Epithelial cell of esophagus (primary cell): ENCODE measurements at regions not wholly inside any gene's neighbourhood (a gene's known extent, or its start where the extent isn't known, plus 50 kb on each side); places are given as distances from the start of the nearest gene placed in this dataset.

Experiments used
- DNase-seq: peaks from one replicate; pipeline ENCODE4 v3.0.0; 2010; ENCODE audit warnings: low read depth
- H3K4me3 ChIP-seq: 2 replicates; pipeline ENCODE4 v1.5.1; 2011; ENCODE audit warnings: mild to moderate bottlenecking, low read length, control low read depth
- CTCF ChIP-seq: IDR thresholded peaks from 2 replicates; pipeline ENCODE4 v1.5.1; 2011; ENCODE audit warnings: low read depth, mild to moderate bottlenecking, low read length, control low read depth, inconsistent platforms; ENCODE audit not compliant: insufficient read depth; ENCODE audit errors: missing control alignments

- DNase-seq, result no peak
- no peak overlapping the region for H3K4me3 ChIP-seq
- TF ChIP-seq CTCF, result no peak
These were observed 897.4 kb upstream of the TENM4 start for GRCh38 chr11:80338231-80338630.

DNA sequence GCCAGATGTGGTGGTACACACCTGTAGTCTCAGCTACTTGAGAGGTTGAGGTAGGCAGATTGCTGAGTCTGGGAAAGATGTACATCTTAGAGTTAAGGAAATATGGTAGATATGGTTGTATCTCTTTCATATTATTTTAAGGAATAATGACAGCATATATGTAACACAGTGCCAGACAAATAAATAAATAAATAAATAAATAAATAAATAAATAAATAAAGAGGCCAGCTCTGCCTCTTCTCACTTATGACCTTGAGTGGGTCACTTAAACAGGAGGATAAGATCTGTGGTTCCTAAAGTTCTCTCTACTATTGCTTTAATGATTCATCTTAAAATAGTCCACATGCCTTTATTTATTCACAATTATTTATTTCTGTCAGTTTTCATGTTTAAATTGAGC, 890.9 kb upstream of the TENM4 start:
- no peak overlapping the region for H3K4me3 ChIP-seq
- no peak for DNase-seq
- no peak for TF ChIP-seq CTCF

GRCh38 chr11:80330264-80330663, 889.4 kb upstream of the TENM4 start:
- DNase-seq, result peak; percentile 80
- TF ChIP-seq CTCF, result no peak
- H3K4me3 ChIP-seq, result no peak overlapping the region

GRCh38 chr11:80328774-80329173, 887.9 kb upstream of the TENM4 start:
- no peak overlapping the region for H3K4me3 ChIP-seq
- TF ChIP-seq CTCF, result no peak
- DNase-seq, result no peak

- no peak overlapping the region for H3K4me3 ChIP-seq
- TF ChIP-seq CTCF, result no peak
- no peak for DNase-seq
These were observed 887.3 kb upstream of the TENM4 start for GRCh38 chr11:80327956-80328614.

- no peak for DNase-seq
- TF ChIP-seq CTCF, result no peak
- no peak overlapping the region for H3K4me3 ChIP-seq
These were observed 881.0 kb upstream of the TENM4 start for GRCh38 chr11:80321786-80322185.

DNA sequence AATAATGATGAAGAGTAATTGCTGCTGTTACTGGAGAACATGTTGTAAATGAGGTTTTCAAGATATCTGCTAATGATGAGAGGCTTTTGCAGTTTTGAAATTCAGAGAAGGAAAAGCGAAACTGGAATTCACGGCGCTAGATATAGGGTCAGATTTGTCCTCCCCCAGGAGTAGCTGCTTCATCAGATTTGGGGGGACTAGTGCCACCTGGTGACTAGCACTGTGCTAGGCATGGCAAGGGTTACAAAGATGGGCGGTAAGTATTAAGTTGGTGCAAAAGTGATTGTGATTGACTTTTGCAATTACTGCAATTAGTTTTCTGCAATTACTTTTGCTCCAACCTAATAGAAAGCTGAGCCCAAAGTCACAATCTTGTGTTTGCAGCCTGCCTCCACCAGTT, 879.9 kb upstream of the TENM4 start:
- H3K4me3 ChIP-seq, result no peak overlapping the region
- peak; percentile 38 for TF ChIP-seq CTCF
- DNase-seq, result peak; percentile 13
